Epithelial cell of proximal tubule (primary cell): ENCODE measurements at regions not wholly inside any gene's neighbourhood (a gene's known extent, or its start where the extent isn't known, plus 50 kb on each side); places are given as distances from the start of the nearest gene placed in this dataset.

ENCODE experiments used
- DNase-seq: peaks from one replicate; pipeline ENCODE4 v3.0.0-alpha.2; 2011; ENCODE audit warnings: low read depth
- H3K4me3 ChIP-seq: 2 replicates; pipeline ENCODE4 v1.5.1; 2011; ENCODE audit warnings: low read depth, mild to moderate bottlenecking, low read length
- CTCF ChIP-seq: conservative IDR thresholded peaks from 2 replicates; pipeline ENCODE4 v1.5.1; 2012; ENCODE audit warnings: low read depth, mild to moderate bottlenecking, low read length

- no peak for DNase-seq
- no peak for TF ChIP-seq CTCF
- no peak overlapping the region for H3K4me3 ChIP-seq
These were observed 980.6 kb upstream of the EYS start for GRCh38 chr6:66687611-66688140.

GRCh38 chr6:66675906-66676305, 968.9 kb upstream of the EYS start:
- TF ChIP-seq CTCF = no peak

GRCh38 chr6:66664112-66664511, 957.1 kb upstream of the EYS start:
- TF ChIP-seq CTCF = no peak
- H3K4me3 ChIP-seq = no peak overlapping the region
- DNase-seq = no peak

More at GRCh38 chr6:66675906-66676305, 968.9 kb upstream of the EYS start:
- H3K4me3 ChIP-seq = no peak overlapping the region
- DNase-seq = no peak

GRCh38 chr6:66662721-66663507, 955.9 kb upstream of the EYS start:
- TF ChIP-seq CTCF = no peak
- H3K4me3 ChIP-seq = no peak overlapping the region
- DNase-seq = no peak

- TF ChIP-seq CTCF = peak; percentile 44
- no peak for DNase-seq
These were observed 955.2 kb upstream of the EYS start for GRCh38 chr6:66662196-66662595.

GRCh38 chr6:66655420-66655819, 948.4 kb upstream of the EYS start:
- H3K4me3 ChIP-seq = no peak overlapping the region
- DNase-seq = no peak
- no peak for TF ChIP-seq CTCF

More at GRCh38 chr6:66662196-66662595, 955.2 kb upstream of the EYS start:
- H3K4me3 ChIP-seq = no peak overlapping the region

- no peak for DNase-seq
- TF ChIP-seq CTCF = no peak
- H3K4me3 ChIP-seq = no peak overlapping the region
These were observed 931.5 kb upstream of the EYS start for GRCh38 chr6:66638518-66638917.
